Osteoblast (primary cell): ENCODE measurements at regions not wholly inside any gene's neighbourhood (a gene's known extent, or its start where the extent isn't known, plus 50 kb on each side); places are given as distances from the start of the nearest gene placed in this dataset.
A peak's percentile ranks its signal among the peaks of the same experiment; 100 is the strongest.

Experiments used
- DNase-seq: peaks from one replicate; pipeline ENCODE4 v3.0.0; 2011; ENCODE audit warnings: low spot score, mixed read lengths; ENCODE audit not compliant: insufficient read length; ENCODE audit errors: missing footprints
- H2AFZ ChIP-seq: 2 replicates; pipeline ENCODE4 v1.6.0; 2011; ENCODE audit warnings: mild to moderate bottlenecking, low read length
- H3K27ac ChIP-seq: 2 replicates; pipeline ENCODE4 v1.5.1; 2011; ENCODE audit warnings: mild to moderate bottlenecking, low read depth, low read length, moderate library complexity
- H3K27me3 ChIP-seq: 2 replicates; pipeline ENCODE4 v1.6.0; 2012; ENCODE audit warnings: mild to moderate bottlenecking, control low read depth, inconsistent platforms, low read length, moderate library complexity; ENCODE audit not compliant: insufficient read depth
- H3K36me3 ChIP-seq: 2 replicates; pipeline ENCODE4 v1.5.1; 2011; ENCODE audit warnings: mild to moderate bottlenecking, low read length, control low read depth, moderate library complexity; ENCODE audit not compliant: insufficient read depth
- H3K4me1 ChIP-seq: 2 replicates; pipeline ENCODE4 v1.5.1; 2011; ENCODE audit warnings: mild to moderate bottlenecking, low read length, control low read depth, moderate library complexity; ENCODE audit not compliant: insufficient read depth
- H3K4me2 ChIP-seq: 2 replicates; pipeline ENCODE4 v1.6.0; 2011; ENCODE audit warnings: mild to moderate bottlenecking, low read length; ENCODE audit not compliant: insufficient read depth
- H3K4me3 ChIP-seq: fragments of 200-600 bp; sonication (generic); 3 replicates; pipeline ENCODE4 v1.5.1; 2012; ENCODE audit warnings: mild to moderate bottlenecking, low read length, inconsistent platforms; ENCODE audit not compliant: insufficient read depth
- H3K79me2 ChIP-seq: 2 replicates; pipeline ENCODE4 v1.6.0; 2012; ENCODE audit warnings: mild to moderate bottlenecking, low read length, control low read depth, inconsistent platforms; ENCODE audit not compliant: insufficient read depth
- H3K9me3 ChIP-seq: 2 replicates; pipeline ENCODE4 v1.5.1; 2011; ENCODE audit warnings: low read depth, low read length, control low read depth
- H4K20me1 ChIP-seq: 2 replicates; pipeline ENCODE4 v1.6.0; 2012; ENCODE audit warnings: mild to moderate bottlenecking, low read length, control low read depth; ENCODE audit not compliant: insufficient read depth
- TF ChIP-seq, protein P1 (sequence below): IDR thresholded peaks from 2 replicates; pipeline ENCODE4 v1.5.1; 2011; ENCODE audit warnings: mild to moderate bottlenecking, low read depth, low read length, moderate library complexity; ENCODE audit errors: extremely low read depth

DNA sequence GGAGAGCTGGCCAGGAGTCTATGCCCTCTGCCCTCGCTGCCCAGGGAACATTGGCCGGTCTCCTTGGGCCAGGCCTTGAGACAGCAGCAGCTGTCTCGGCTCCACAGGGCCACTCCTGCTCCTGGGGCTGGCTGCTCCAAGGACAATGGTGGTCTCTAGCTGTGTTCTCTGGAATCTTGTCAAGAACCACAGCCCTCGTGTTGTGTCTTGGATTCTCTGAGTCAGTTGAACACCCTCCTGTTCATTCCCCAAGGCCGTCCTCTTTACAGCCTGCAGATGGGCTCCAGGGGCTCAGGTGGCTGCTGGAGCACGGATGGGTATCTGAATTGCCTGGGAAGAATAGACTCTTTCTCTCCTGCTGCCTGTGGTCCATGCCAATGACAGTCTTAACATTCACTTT is 511.1 kb downstream of the GLRX3 start:
- H3K4me2 ChIP-seq = no peak overlapping the region
- H3K36me3 ChIP-seq = no peaks in the 10 kb centered on the region
- TF ChIP-seq, protein P1, sequence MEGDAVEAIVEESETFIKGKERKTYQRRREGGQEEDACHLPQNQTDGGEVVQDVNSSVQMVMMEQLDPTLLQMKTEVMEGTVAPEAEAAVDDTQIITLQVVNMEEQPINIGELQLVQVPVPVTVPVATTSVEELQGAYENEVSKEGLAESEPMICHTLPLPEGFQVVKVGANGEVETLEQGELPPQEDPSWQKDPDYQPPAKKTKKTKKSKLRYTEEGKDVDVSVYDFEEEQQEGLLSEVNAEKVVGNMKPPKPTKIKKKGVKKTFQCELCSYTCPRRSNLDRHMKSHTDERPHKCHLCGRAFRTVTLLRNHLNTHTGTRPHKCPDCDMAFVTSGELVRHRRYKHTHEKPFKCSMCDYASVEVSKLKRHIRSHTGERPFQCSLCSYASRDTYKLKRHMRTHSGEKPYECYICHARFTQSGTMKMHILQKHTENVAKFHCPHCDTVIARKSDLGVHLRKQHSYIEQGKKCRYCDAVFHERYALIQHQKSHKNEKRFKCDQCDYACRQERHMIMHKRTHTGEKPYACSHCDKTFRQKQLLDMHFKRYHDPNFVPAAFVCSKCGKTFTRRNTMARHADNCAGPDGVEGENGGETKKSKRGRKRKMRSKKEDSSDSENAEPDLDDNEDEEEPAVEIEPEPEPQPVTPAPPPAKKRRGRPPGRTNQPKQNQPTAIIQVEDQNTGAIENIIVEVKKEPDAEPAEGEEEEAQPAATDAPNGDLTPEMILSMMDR = no peak
- H3K79me2 ChIP-seq = no peaks in the 10 kb centered on the region
- no peak overlapping the region for H3K27ac ChIP-seq
- no peaks in the 10 kb centered on the region for H3K27me3 ChIP-seq
- H4K20me1 ChIP-seq = no peaks in the 10 kb centered on the region
- DNase-seq = no peak
- H3K4me1 ChIP-seq = no peaks in the 10 kb centered on the region
- no peak overlapping the region for H3K4me3 ChIP-seq
- H3K9me3 ChIP-seq = no peaks in the 10 kb centered on the region
- no peak overlapping the region for H2AFZ ChIP-seq

DNA sequence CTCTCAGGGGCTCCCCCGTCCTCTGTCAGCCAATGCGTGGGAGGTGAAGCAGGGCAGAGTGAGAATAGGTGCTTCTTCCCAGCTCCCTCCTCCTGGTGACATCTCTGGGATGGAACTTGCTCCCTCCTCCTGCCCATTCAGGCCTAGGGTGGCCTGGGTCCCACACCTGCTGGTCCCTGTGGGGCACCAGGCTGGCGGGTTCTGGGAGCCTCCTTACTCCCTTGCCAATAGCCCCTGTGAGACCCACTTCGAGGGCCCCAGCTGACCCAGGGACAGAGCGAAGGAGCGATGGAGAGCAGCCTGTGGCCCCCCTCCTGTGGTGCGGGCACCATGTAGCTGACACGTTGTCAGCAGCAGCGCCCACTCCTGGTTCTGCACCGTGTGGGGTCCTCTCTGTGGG is 512.6 kb downstream of the GLRX3 start:
- Histone ChIP-seq H3K27me3 (no peaks in the 10 kb centered on the region), H3K4me1 (no peaks in the 10 kb centered on the region), H4K20me1 (no peaks in the 10 kb centered on the region), H3K36me3 (no peaks in the 10 kb centered on the region), H3K4me2 (no peak overlapping the region), H3K79me2 (no peaks in the 10 kb centered on the region), H3K27ac (no peak overlapping the region), H2AFZ (no peak overlapping the region), H3K9me3 (no peaks in the 10 kb centered on the region), H3K4me3 (no peak overlapping the region)
- peak; percentile 50 for DNase-seq
- TF ChIP-seq, protein P1 = no peak

DNA sequence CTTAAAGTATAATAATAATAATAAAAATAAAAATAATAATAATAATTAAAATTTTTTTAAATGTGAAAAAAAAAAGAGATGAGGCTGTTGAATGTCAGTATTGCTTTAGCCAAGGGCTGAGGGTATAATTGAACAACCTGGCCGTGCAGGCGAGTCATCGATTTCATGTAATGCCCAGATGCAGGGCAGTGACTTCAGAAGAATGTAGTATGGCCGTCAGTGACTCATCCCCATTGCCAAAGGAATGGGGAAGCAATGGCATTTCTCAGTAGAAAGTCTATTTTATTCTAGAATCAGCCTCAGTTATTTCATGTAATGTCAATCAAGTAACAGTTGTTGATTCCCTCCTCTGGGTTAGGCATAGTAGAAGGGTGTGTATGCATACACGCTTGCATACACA is 516.4 kb downstream of the GLRX3 start:
- peak; percentile 63 for DNase-seq
- H3K27ac ChIP-seq = no peak overlapping the region
- H3K79me2 ChIP-seq = no peaks in the 10 kb centered on the region
- H3K9me3 ChIP-seq = no peaks in the 10 kb centered on the region
- TF ChIP-seq, protein P1 = no peak
- no peaks in the 10 kb centered on the region for H4K20me1 ChIP-seq
- no peak overlapping the region for H3K4me3 ChIP-seq
- H3K4me2 ChIP-seq = no peak overlapping the region
- H3K4me1 ChIP-seq = no peaks in the 10 kb centered on the region
- H2AFZ ChIP-seq = no peak overlapping the region
- no peaks in the 10 kb centered on the region for H3K27me3 ChIP-seq
- H3K36me3 ChIP-seq = no peaks in the 10 kb centered on the region

DNA sequence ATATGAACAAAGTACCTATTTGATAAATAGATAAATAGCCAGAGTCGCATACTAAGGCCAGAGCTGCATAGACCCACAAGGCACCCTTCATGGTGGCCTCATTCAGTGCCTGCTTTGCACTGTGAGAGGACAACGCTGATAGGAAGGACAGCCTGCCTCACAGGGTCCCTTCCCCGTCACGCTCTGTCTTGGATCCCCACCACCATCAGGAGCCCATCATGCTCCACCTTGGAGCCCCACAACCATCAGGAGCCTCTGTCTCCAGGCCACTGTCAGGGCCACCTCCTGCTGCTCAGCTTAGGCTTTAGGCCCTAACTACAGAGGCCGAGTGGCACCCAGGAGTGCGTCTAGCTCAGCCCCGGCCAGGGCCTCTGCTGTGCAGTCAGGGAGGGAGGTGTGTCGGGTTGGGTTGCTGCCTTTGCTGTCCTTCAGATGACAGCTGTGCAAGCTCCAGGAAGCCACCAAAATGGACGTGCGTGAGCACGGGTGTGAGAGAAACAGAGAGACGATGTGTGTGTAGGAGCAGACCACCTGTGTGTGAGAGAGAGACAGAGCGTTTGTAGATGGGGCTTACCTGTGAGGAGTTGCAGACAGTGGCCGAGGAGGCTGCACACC is 516.9 kb downstream of the GLRX3 start:
- no peaks in the 10 kb centered on the region for H3K4me1 ChIP-seq
- TF ChIP-seq, protein P1 = no peak
- no peak overlapping the region for H3K4me3 ChIP-seq
- no peak overlapping the region for H2AFZ ChIP-seq
- no peaks in the 10 kb centered on the region for H3K9me3 ChIP-seq
- no peak overlapping the region for H3K27ac ChIP-seq
- H3K36me3 ChIP-seq = no peaks in the 10 kb centered on the region
- DNase-seq = peak; percentile 48
- H3K27me3 ChIP-seq = no peaks in the 10 kb centered on the region
- H3K4me2 ChIP-seq = no peak overlapping the region
- no peaks in the 10 kb centered on the region for H4K20me1 ChIP-seq
- no peaks in the 10 kb centered on the region for H3K79me2 ChIP-seq
